ENCODE measurements at regions not wholly inside any gene's neighbourhood (a gene's known extent, or its start where the extent isn't known, plus 50 kb on each side); places are given as distances from the start of the nearest gene placed in this dataset.

GRCh38 chr12:25327321-25327720, 76.6 kb upstream of the KRAS start:
- TF ChIP-seq POLR2A (IDR thresholded peaks at IDR 0.05) (no peak), CTCF (IDR thresholded peaks at IDR 0.05) (no peak)
